GM23338 (cell line): ENCODE measurements at regions not wholly inside any gene's neighbourhood (a gene's known extent, or its start where the extent isn't known, plus 50 kb on each side); places are given as distances from the start of the nearest gene placed in this dataset.

Experiments used
- CREB1 ChIP-seq: fragments of 250-450 bp; sonication (Bioruptor Pico); IDR thresholded peaks from 2 replicates; pipeline ENCODE4 v1.5.0; 2020; ENCODE audit warnings: low read depth, mild to moderate bottlenecking, moderate library complexity
- EZH2 ChIP-seq: fragments of 200-600 bp; sonication (generic); IDR thresholded peaks from one replicate; pipeline ENCODE4 v1.8.0; 2017; ENCODE audit warnings: antibody characterized with exemption, mild to moderate bottlenecking, low read depth; ENCODE audit not compliant: unreplicated experiment
- EZH2phosphoT487 ChIP-seq: fragments of 200-600 bp; sonication (generic); IDR thresholded peaks from one replicate; pipeline ENCODE4 v1.8.1; 2018; ENCODE audit warnings: antibody characterized with exemption; ENCODE audit not compliant: unreplicated experiment
- JUNB ChIP-seq: IDR thresholded peaks from one replicate; pipeline ENCODE4 v1.6.1; 2016; ENCODE audit warnings: antibody characterized with exemption; ENCODE audit not compliant: unreplicated experiment
- NANOG ChIP-seq: IDR thresholded peaks from 2 replicates; pipeline ENCODE4 v1.6.1; 2016; ENCODE audit warnings: antibody characterized with exemption, borderline replicate concordance
- POLR2AphosphoS5 ChIP-seq: IDR thresholded peaks from 2 replicates; pipeline ENCODE4 v1.6.1; 2016; ENCODE audit warnings: antibody characterized with exemption, low read depth
- STAT1 ChIP-seq: IDR thresholded peaks from one replicate; pipeline ENCODE4 v1.6.1; 2016; ENCODE audit warnings: antibody characterized with exemption; ENCODE audit not compliant: unreplicated experiment
- ZNF114 ChIP-seq: fragments of 250-450 bp; sonication (Bioruptor Pico); IDR thresholded peaks from 2 replicates; pipeline ENCODE4 v1.5.0; 2020; ENCODE audit warnings: mild to moderate bottlenecking, moderate library complexity
- ZNF331 ChIP-seq: fragments of 250-450 bp; sonication (Bioruptor Pico); IDR thresholded peaks from 2 replicates; pipeline ENCODE4 v1.5.0; 2020; ENCODE audit warnings: low read depth, mild to moderate bottlenecking, moderate library complexity
- TF ChIP-seq, protein P1 (sequence below), 2 experiments: fragments of 200-600 bp in 1 of 2; sonication (generic) in 1 of 2; conservative IDR thresholded peaks; 2 replicates each; pipeline versions ENCODE4 v1.5.1 to v1.6.1; 2016 to 2017; ENCODE audit warnings: antibody characterized with exemption in 2 of 2, low read depth in 2 of 2, mild to moderate bottlenecking in 2 of 2, moderate library complexity in 1 of 2
- TF ChIP-seq, protein P2 (sequence below): IDR thresholded peaks from one replicate; pipeline ENCODE4 v1.6.1; 2018; ENCODE audit warnings: antibody characterized with exemption; ENCODE audit not compliant: unreplicated experiment
- TF ChIP-seq, protein P3 (sequence below): IDR thresholded peaks from 2 replicates; pipeline ENCODE4 v1.6.1; 2016; ENCODE audit warnings: antibody characterized with exemption

DNA sequence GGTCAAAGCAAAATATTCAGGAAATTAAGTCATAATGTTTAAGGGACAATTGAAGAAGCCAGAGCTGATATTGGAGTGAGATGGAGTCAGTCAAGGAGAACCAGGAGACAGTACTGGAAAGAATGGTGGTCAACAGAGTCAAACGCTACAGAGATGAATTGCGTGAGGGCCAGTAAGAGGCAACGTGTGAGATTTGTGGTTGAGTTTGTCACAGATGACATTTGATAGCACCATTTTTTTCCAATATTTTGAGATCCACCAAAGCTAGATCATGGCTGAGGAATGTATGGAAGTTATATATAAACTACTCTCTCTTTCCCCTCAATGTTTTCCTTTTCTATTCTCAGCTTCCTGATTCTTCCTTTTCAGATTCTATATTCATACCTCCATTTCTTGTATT lies 375.1 kb upstream of the ROBO2 start:
- TF ChIP-seq, protein P1, sequence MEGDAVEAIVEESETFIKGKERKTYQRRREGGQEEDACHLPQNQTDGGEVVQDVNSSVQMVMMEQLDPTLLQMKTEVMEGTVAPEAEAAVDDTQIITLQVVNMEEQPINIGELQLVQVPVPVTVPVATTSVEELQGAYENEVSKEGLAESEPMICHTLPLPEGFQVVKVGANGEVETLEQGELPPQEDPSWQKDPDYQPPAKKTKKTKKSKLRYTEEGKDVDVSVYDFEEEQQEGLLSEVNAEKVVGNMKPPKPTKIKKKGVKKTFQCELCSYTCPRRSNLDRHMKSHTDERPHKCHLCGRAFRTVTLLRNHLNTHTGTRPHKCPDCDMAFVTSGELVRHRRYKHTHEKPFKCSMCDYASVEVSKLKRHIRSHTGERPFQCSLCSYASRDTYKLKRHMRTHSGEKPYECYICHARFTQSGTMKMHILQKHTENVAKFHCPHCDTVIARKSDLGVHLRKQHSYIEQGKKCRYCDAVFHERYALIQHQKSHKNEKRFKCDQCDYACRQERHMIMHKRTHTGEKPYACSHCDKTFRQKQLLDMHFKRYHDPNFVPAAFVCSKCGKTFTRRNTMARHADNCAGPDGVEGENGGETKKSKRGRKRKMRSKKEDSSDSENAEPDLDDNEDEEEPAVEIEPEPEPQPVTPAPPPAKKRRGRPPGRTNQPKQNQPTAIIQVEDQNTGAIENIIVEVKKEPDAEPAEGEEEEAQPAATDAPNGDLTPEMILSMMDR (conservative IDR thresholded peaks at IDR 0.05; ENCODE audit: low read depth in 2 of 2): no peak
- no peak for TF ChIP-seq POLR2AphosphoS5
- TF ChIP-seq, protein P2, sequence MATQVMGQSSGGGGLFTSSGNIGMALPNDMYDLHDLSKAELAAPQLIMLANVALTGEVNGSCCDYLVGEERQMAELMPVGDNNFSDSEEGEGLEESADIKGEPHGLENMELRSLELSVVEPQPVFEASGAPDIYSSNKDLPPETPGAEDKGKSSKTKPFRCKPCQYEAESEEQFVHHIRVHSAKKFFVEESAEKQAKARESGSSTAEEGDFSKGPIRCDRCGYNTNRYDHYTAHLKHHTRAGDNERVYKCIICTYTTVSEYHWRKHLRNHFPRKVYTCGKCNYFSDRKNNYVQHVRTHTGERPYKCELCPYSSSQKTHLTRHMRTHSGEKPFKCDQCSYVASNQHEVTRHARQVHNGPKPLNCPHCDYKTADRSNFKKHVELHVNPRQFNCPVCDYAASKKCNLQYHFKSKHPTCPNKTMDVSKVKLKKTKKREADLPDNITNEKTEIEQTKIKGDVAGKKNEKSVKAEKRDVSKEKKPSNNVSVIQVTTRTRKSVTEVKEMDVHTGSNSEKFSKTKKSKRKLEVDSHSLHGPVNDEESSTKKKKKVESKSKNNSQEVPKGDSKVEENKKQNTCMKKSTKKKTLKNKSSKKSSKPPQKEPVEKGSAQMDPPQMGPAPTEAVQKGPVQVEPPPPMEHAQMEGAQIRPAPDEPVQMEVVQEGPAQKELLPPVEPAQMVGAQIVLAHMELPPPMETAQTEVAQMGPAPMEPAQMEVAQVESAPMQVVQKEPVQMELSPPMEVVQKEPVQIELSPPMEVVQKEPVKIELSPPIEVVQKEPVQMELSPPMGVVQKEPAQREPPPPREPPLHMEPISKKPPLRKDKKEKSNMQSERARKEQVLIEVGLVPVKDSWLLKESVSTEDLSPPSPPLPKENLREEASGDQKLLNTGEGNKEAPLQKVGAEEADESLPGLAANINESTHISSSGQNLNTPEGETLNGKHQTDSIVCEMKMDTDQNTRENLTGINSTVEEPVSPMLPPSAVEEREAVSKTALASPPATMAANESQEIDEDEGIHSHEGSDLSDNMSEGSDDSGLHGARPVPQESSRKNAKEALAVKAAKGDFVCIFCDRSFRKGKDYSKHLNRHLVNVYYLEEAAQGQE: no peak
- no peak for TF ChIP-seq EZH2
- no peak for TF ChIP-seq NANOG
- TF ChIP-seq ZNF331: no peak
- no peak for TF ChIP-seq ZNF114 (CRISPR knock-in tag)
- no peak for TF ChIP-seq JUNB
- TF ChIP-seq EZH2phosphoT487: no peak
- no peak for TF ChIP-seq STAT1
- TF ChIP-seq, protein P3, sequence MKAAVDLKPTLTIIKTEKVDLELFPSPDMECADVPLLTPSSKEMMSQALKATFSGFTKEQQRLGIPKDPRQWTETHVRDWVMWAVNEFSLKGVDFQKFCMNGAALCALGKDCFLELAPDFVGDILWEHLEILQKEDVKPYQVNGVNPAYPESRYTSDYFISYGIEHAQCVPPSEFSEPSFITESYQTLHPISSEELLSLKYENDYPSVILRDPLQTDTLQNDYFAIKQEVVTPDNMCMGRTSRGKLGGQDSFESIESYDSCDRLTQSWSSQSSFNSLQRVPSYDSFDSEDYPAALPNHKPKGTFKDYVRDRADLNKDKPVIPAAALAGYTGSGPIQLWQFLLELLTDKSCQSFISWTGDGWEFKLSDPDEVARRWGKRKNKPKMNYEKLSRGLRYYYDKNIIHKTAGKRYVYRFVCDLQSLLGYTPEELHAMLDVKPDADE: no peak
- TF ChIP-seq CREB1 (CRISPR knock-in tag): no peak
